Central memory CD4-positive, alpha-beta T cell (primary cell): ENCODE measurements at regions not wholly inside any gene's neighbourhood (a gene's known extent, or its start where the extent isn't known, plus 50 kb on each side); places are given as distances from the start of the nearest gene placed in this dataset.
"Not testable (repeated sequence)": the region's sequence is repeated elsewhere in the genome, so short reads cannot be mapped to it uniquely, and the experiment has no call there.

Experiments
- DNase-seq: peaks from one replicate; pipeline ENCODE4 v3.0.0; 2022

GRCh38 chr6:22129751-22130150 is 167.1 kb downstream of the PRL start:
- no peak for DNase-seq

GRCh38 chr6:22132656-22133055 is 164.2 kb downstream of the PRL start:
- DNase-seq = no peak

- no peak for DNase-seq
Observed at GRCh38 chr6:22133357-22133756, 163.5 kb downstream of the PRL start.

- no peak for DNase-seq
Observed at GRCh38 chr6:22134308-22134707, 162.5 kb downstream of the PRL start.

GRCh38 chr6:22135395-22135794 is 161.4 kb downstream of the PRL start:
- DNase-seq = no peak

GRCh38 chr6:22140736-22141135 is 156.1 kb downstream of the PRL start:
- not testable (repeated sequence) for DNase-seq

GRCh38 chr6:22141241-22141745 is 155.5 kb downstream of the PRL start:
- no peak for DNase-seq

- DNase-seq = no peak
Observed at GRCh38 chr6:22142856-22143255, 154.0 kb downstream of the PRL start.

- DNase-seq = no peak
Observed at GRCh38 chr6:22145376-22145775, 151.5 kb downstream of the PRL start.

GRCh38 chr6:22145823-22146677 is 150.8 kb downstream of the PRL start:
- DNase-seq = no peak

- DNase-seq = no peak
Observed at GRCh38 chr6:22146678-22146930, 150.2 kb downstream of the PRL start.

GRCh38 chr6:22146931-22147701 is 149.7 kb downstream of the PRL start:
- no peak for DNase-seq

- DNase-seq = no peak
Observed at GRCh38 chr6:22147921-22148776, 148.7 kb downstream of the PRL start.

- DNase-seq = no peak
Observed at GRCh38 chr6:22149096-22149495, 147.7 kb downstream of the PRL start.

GRCh38 chr6:22149501-22150367 is 147.1 kb downstream of the PRL start:
- DNase-seq = no peak

GRCh38 chr6:22150368-22151035 is 146.3 kb downstream of the PRL start:
- no peak for DNase-seq

GRCh38 chr6:22151892-22152291 is 144.9 kb downstream of the PRL start:
- DNase-seq = no peak

- no peak for DNase-seq
Observed at GRCh38 chr6:22152841-22153240, 144.0 kb downstream of the PRL start.

GRCh38 chr6:22153384-22154158 is 143.3 kb downstream of the PRL start:
- DNase-seq = no peak

- DNase-seq = no peak
Observed at GRCh38 chr6:22155551-22155950, 141.3 kb downstream of the PRL start.

- DNase-seq = no peak
Observed at GRCh38 chr6:22157233-22157632, 139.6 kb downstream of the PRL start.
